ENCODE measurements at regions not wholly inside any gene's neighbourhood (a gene's known extent, or its start where the extent isn't known, plus 50 kb on each side); places are given as distances from the start of the nearest gene placed in this dataset.
A peak's percentile ranks its signal among the peaks of the same experiment; 100 is the strongest.

GRCh38 chr18:49698525-49699025, 114.8 kb downstream of the ACAA2 start:
- no peak overlapping the region for H2BK5ac ChIP-seq (ENCODE audit: low read depth, low read length)
- H2BK12ac ChIP-seq (ENCODE audit: low read depth, low read length): 0 out of 2 replicates have a peak overlapping the region, but pooled peaks have one; percentile 39
- 0 out of 2 replicates have a peak overlapping the region, but pooled peaks have one; percentile 32 for H2BK20ac ChIP-seq (ENCODE audit: low read length)
- H2BK15ac ChIP-seq (ENCODE audit: low read length): 0 out of 2 replicates have a peak overlapping the region, but pooled peaks have one; percentile 46
- H4K91ac ChIP-seq (replicated peaks; ENCODE audit: insufficient read length, low read length): no peak overlapping the region
- FAIRE-seq (no peak), DNase-seq (ENCODE audit: low read depth in 1 of 2, low spot score in 2 of 2) (no peak)
- no peak overlapping the region for H3K27ac ChIP-seq (ENCODE audit: low read depth, low read length)
- peaks cover 6 to 11% (median 8%) of the 10 kb centered on the region in 4 experiments for H3K4me1 ChIP-seq (replicated peaks in 1 of 4; ENCODE audit: control insufficient read depth in 3 of 4, insufficient read depth in 4 of 4, low read length in 3 of 4)
- no peak overlapping the region for H3K56ac ChIP-seq (replicated peaks; ENCODE audit: insufficient read length, low read depth, low read length)
- H3K79me1 ChIP-seq (ENCODE audit: low read depth, low read length): no peaks in the 10 kb centered on the region
- no peaks in the 10 kb centered on the region for H3K9me3 ChIP-seq (ENCODE audit: insufficient read depth in 2 of 2, low read depth in 1 of 2, low read length in 1 of 2)
- H2BK120ac ChIP-seq (replicated peaks; ENCODE audit: low read depth, low read length): no peak overlapping the region
- no peak overlapping the region; the same call in 1 of the 2 replicates for H4K8ac ChIP-seq (ENCODE audit: extremely low read depth, insufficient read depth, low read length)
- H2AFZ ChIP-seq (ENCODE audit: low read length): no peak overlapping the region
- no peaks in the 10 kb centered on the region for H3K23me2 ChIP-seq (ENCODE audit: low read depth, low read length)
- no peak overlapping the region; the same call in 1 of the 2 replicates for H3K18ac ChIP-seq (ENCODE audit: extremely low read depth, low read length)
- no peak overlapping the region for H3K23ac ChIP-seq (ENCODE audit: insufficient read length)
- H3K14ac ChIP-seq (ENCODE audit: insufficient read length): no peak overlapping the region
- H2AK5ac ChIP-seq (ENCODE audit: low read depth, low read length): no peak overlapping the region
- no peaks in the 10 kb centered on the region for H3K79me2 ChIP-seq (ENCODE audit: control insufficient read depth in 1 of 2, insufficient read depth in 2 of 2, low read length in 2 of 2)
- 86% methylated on average over 4 of the region's 4 CpGs; no CpG with 5 or more reads in 1 of the 2 experiments for WGBS, 2 experiments (ENCODE audit: extremely low coverage in 1 of 2, insufficient coverage in 1 of 2, insufficient read length in 1 of 2, insufficient replicate concordance in 2 of 2, low coverage in 1 of 2, low lambda C conversion rate in 2 of 2, missing lambda C conversion rate in 1 of 2)
- no peaks in the 10 kb centered on the region for H4K20me1 ChIP-seq (replicated peaks in 1 of 2; ENCODE audit: control insufficient read depth in 1 of 2, insufficient read depth in 2 of 2, low read length in 2 of 2)
- H3K27me3 ChIP-seq (replicated peaks in 1 of 4; ENCODE audit: control insufficient read depth in 3 of 4, extremely low read depth in 1 of 4, insufficient read depth in 3 of 4, low read length in 3 of 4): no peaks in the 10 kb centered on the region
- H3K9ac ChIP-seq (replicated peaks in 1 of 4; ENCODE audit: extremely low read depth in 1 of 4, low read depth in 3 of 4, low read length in 3 of 4): no peak overlapping the region
- H3K4me3 ChIP-seq (ENCODE audit: extremely low read depth in 1 of 4, insufficient read depth in 2 of 4, low read depth in 3 of 4, low read length in 4 of 4): no peak overlapping the region
- CTCF ChIA-PET (ENCODE audit: partially characterized antibody): interaction anchor here (0.6 to 3.2 kb wide), 9 partner anchors 9 to 1022 kb away, joined by 3 to 14 read pairs (median 3); no protein-coding TSS in a partner anchor
- TF ChIP-seq JUN (IDR thresholded peaks at IDR 0.05; ENCODE audit: low read depth, low read length): no peak
- TF ChIP-seq SIRT6 (IDR thresholded peaks at IDR 0.05; ENCODE audit: low read length): no peak
- peak overlapping the region; percentile 72 for H3K4ac ChIP-seq (replicated peaks; ENCODE audit: insufficient read length, low read depth, low read length)
- H3K4me2 ChIP-seq (ENCODE audit: insufficient read depth in 1 of 2, low read depth in 2 of 2, low read length in 2 of 2): no peak overlapping the region
- no peak overlapping the region for H4K5ac ChIP-seq (ENCODE audit: insufficient read length, low read depth, low read length)
- H3K36me3 ChIP-seq (ENCODE audit: control insufficient read depth in 2 of 4, insufficient read depth in 4 of 4, low read length in 3 of 4): no peaks in the 10 kb centered on the region
- POLR2A ChIA-PET (ENCODE audit: partially characterized antibody): no interaction called here

All from H1 (cell line).